Mucosa of gallbladder (tissue), 1 donor: ENCODE measurements at regions not wholly inside any gene's neighbourhood (a gene's known extent, or its start where the extent isn't known, plus 50 kb on each side); places are given as distances from the start of the nearest gene placed in this dataset.

Experiments
- DNase-seq: peaks from one replicate; pipeline ENCODE4 v3.0.0-alpha.2; 2020; ENCODE audit warnings: low spot score
- donor health status: DM: no; HTN: no; CAD: no.

- no peak for DNase-seq
These were observed 109.1 kb upstream of the GDF10 start for GRCh38 chr10:47190802-47191450.

GRCh38 chr10:47192273-47192672 is 107.7 kb upstream of the GDF10 start:
- DNase-seq: no peak

GRCh38 chr10:47193666-47194065 is 106.3 kb upstream of the GDF10 start:
- DNase-seq: no peak

- DNase-seq: no peak
These were observed 104.6 kb upstream of the GDF10 start for GRCh38 chr10:47195274-47195885.

- no peak for DNase-seq
These were observed 103.3 kb upstream of the GDF10 start for GRCh38 chr10:47196691-47197090.

- no peak for DNase-seq
These were observed 101.8 kb upstream of the GDF10 start for GRCh38 chr10:47198221-47198620.

- no peak for DNase-seq
These were observed 94.8 kb upstream of the GDF10 start for GRCh38 chr10:47205192-47205591.

GRCh38 chr10:47206449-47207280 is 93.3 kb upstream of the GDF10 start:
- DNase-seq: no peak

GRCh38 chr10:47207281-47207615 is 92.7 kb upstream of the GDF10 start:
- no peak for DNase-seq

- DNase-seq: no peak
These were observed 92.0 kb upstream of the GDF10 start for GRCh38 chr10:47207894-47208469.

GRCh38 chr10:47209466-47209865 is 90.5 kb upstream of the GDF10 start:
- no peak for DNase-seq

- no peak for DNase-seq
These were observed 85.5 kb upstream of the GDF10 start for GRCh38 chr10:47214520-47214919.

GRCh38 chr10:47217113-47217512 is 82.9 kb upstream of the GDF10 start:
- no peak for DNase-seq

GRCh38 chr10:47218803-47219202 is 81.2 kb upstream of the GDF10 start:
- no peak for DNase-seq

- no peak for DNase-seq
These were observed 77.5 kb upstream of the GDF10 start for GRCh38 chr10:47222461-47222860.

GRCh38 chr10:47223236-47223635 is 76.8 kb upstream of the GDF10 start:
- DNase-seq: no peak

- DNase-seq: no peak
These were observed 75.3 kb upstream of the GDF10 start for GRCh38 chr10:47224546-47225218.

GRCh38 chr10:47225219-47225927 is 74.6 kb upstream of the GDF10 start:
- DNase-seq: no peak

GRCh38 chr10:47225928-47226645 is 73.9 kb upstream of the GDF10 start:
- no peak for DNase-seq

GRCh38 chr10:47230482-47230881 is 69.5 kb upstream of the GDF10 start:
- DNase-seq: no peak

- no peak for DNase-seq
These were observed 69.0 kb upstream of the GDF10 start for GRCh38 chr10:47230957-47231356.
